T-helper 1 cell treated with Interleukin-12 subunit alpha and Interleukin-12 subunit beta and Interleukin-4 antibody, amounts not matched to agents 30 ng/mL and 1 ng/mL, for 36 hours (primary cell): ENCODE measurements at regions not wholly inside any gene's neighbourhood (a gene's known extent, or its start where the extent isn't known, plus 50 kb on each side); places are given as distances from the start of the nearest gene placed in this dataset.
"Not testable (repeated sequence)": the region's sequence is repeated elsewhere in the genome, so short reads cannot be mapped to it uniquely, and the experiment has no call there.

Source experiments
- intact Hi-C: fragments of 100-400 bp; cut with micrococcal nuclease; formaldehyde crosslinking; loops from one replicate; pipeline ENCODE4 v1.15.1; 2024

DNA sequence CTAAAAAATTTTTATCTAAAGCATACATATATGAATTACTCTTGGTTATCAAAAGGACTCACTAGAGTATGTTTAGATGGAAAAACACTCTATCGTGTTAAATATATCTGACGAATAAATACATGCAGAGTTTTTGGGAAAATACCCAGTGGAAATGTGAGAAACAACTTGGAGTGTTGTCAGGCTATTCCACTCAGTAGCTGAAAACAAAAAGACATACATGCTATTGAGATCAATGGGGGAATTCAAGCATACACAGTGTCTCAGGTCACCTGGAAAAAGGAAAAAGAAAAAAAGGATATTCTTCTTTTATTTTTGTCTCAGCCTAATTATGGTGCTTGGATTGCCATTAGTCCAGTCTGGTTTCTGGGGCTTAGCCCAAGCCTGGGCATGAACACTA lies 247.0 kb upstream of the LYPLAL1 start:
- intact Hi-C loops, result no loop called here

DNA sequence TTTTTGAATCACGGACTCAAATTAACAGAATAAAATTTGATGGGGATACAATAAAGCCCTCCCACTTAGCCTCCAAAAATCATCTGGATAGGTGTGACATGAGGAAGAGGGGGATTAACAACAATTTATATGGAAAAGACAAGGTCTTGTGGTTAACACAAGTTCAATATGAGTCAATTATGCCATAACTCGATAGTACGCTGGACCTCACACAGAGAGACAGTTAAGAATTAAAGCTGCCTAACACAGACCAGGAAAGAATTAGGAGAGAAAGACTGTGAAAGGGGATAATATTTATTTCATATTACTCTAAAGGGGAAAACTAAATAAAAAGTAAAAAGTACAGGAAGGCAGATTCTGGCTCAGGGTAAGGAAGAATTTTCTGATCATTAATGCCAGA lies 243.7 kb upstream of the LYPLAL1 start:
- intact Hi-C loops, result no loop called here

DNA sequence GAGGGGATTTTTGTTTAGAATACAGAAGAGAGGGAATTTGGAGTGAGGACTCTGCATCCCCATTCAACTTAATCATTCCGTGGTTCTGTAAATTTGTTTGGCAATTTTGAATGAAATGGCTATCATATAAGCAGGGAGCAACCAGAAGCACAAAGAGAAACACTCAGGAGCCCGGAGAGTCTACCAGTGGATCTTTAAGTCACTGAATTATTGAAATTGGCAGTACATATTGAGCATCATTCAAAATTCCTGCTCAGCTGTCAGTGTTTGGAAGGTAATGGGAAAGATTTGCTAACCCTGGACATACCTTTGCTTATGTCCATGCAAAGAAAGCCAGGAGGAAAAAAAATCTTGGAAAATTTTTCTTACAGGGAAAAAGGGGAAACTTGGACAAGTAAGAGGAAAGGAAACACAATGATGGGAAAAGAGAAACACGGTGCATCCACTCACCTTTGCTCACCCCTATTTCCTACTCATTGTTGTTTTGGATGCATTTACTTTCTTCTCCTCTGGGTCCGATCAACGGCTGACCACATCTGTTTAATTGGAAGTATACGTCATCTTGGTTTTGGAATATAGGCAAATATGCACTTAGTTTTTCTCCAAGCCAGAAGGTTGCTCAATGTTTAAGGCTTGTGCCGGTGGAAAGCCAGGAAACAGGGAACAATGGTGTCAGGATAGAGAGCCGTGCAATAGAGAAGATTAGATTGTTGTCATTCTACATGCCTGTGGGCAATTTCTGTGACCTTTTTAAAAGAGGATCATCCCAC lies 243.0 kb upstream of the LYPLAL1 start:
- intact Hi-C loops, result no loop called here

DNA sequence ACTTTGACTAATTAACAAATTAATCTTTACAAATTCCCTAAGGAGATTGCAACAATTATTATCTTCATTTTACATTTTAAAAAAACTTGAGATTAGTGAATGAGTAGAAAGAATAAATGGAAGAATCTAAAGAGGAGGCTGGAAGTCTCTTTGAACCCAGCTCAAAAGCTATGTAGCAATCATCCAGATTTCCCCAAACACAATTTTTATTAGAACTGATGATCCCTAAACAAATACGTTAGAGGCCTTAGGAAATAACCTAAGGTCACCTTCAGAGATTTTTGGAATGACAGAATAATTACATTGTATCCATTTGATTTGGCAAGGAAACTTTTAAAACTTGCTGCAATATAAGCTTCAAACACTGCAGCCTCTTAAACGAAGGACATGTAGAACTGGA lies 242.4 kb upstream of the LYPLAL1 start:
- intact Hi-C loops, result no loop called here

DNA sequence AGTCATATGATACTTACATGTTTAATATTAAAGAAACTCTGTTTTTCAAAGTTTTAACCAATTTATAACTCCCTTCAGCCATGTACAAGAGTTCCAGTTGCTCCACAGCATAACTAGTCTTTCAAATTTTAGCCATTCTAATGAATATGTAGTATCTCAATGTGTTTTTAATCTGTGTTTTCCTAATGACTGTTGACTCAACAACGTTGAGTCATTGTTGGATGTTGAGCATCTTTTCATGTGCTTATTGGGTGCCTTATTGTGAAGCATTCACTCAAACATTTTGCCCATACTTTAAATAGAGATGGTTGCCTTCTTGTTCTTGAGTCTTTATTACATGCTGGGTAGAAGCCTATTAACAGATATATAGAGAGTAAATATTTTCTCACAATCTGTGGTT lies 240.2 kb upstream of the LYPLAL1 start:
- intact Hi-C loops, result no loop called here

DNA sequence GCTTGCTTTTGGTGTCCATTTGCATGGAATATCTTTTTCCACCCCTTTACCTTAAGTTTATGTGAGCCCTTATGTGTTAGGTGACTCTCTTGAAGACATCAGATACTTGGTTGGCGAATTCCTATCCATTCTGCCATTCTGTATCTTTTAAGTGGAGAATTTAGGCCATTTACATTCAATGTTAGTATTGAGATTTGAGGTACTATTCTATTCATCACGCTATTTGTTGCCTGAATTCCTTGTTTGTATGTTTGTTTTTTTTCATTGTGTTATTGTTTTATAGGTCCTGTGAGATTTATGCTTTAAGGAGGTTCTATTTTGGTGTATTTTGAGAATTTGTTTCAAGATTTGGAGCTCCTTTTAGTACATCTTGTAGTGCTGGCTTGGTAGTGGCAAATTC lies 238.3 kb upstream of the LYPLAL1 start:
- intact Hi-C loops, result not testable (repeated sequence)

DNA sequence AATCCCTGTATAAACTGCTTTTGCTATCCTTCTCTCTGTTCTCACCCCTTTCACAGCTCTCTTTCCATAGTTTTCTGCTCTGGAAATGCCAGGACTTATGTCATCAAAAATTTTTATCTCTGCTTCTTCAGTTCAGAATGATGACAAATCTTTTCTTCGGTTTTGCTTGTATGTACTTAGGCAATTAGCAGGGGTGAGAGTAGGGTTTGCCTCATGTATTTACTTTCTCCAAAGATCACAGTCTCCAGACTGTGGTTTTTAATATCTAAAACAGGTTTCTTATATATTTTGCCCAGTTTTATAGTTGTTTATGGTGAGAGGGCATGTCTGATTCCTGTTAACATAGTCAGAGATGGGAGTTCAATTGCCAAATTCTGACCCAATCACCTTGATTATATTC lies 235.4 kb upstream of the LYPLAL1 start:
- intact Hi-C loops, result no loop called here

DNA sequence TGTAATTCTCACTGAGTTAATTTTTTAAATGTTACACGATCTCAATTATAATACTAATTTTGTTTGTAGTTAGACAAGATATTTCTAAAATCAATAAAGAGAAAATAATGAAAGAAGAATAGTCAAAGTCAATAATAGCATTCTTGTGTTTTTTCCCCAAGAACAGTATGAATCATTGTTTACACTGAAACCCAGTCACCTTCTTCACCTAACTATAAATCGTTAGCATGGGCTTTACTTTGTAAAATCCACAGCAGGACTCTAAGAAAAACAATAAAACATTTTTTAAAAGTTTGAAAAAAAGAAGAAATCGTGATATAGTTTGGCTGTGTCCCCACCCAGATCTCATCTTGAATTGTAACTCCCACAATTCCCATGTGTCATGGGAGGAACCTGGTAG lies 234.6 kb upstream of the LYPLAL1 start:
- intact Hi-C loops, result no loop called here

DNA sequence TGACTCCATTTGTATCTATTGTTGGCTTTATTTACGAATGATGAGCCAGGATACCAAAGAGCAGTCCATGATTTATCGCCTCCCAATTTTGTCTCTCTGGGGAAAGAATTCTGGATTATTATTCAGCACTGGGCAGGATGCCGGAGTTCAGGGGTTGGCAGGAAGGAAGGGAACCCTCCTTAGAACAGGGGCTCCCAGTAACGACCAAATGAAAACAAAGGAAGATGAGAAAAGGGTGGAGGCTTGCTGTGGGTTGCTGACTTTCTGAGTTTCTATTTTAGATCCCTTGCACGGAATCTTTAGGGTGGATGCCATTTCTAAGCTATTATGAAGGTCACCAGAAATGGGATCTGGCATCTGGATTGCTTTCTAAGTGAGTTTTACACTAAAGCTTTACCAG lies 231.2 kb upstream of the LYPLAL1 start:
- intact Hi-C loops, result no loop called here

DNA sequence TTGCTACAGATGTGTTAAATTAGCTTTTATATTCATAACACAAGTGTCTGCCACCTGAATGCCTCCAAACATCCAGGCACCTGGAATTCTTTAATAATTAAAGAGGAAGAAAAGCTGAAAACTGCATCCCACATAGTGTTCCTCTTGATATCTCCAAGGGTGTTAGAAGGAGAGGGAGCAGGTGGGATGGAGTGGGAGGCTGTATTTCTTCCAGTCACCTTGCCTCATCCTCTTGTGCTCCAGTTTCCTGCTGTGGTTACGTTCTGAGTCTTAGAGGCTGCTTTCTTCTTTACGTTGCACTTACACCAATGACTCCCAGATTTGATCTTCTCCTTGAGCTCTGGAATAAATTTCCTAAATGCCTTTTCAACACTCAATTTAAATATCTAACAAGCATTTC lies 230.3 kb upstream of the LYPLAL1 start:
- intact Hi-C loops, result no loop called here

DNA sequence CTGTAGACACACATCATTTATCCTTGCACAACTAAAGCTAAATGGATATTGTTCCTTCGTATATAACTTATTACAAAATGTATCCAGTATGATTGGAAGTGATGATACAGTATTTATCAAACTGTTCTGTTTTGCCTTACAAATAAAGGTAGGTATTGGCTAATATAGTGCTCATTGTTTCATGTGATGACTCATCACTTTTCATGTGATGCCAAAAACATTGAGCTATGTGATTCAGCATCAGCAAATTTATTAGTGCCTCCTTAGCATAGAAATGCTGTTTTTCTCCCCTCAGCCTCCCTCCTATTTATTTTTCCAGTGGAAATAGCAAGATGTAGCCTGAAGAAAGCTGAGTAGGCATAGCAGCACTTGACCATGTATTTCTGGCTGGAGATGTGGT lies 228.6 kb upstream of the LYPLAL1 start:
- intact Hi-C loops, result no loop called here

DNA sequence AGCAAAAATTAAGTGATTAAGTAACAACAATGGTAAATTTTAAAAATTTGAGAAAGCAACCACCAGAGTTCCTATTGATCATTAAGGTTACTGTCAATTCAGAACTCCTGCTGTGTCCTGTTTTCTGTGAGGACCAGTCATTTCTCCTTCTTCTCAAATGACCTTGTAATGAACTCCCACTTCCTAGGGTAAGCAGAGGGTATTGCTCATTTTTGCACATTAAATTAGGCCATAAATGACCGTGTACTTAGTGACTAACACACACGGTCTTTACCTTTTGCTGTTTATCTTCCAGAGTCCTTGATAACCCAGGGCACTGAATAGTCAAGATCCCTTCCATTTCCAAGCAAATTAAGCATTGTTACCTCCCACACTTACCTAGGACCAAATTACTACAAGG lies 227.5 kb upstream of the LYPLAL1 start:
- intact Hi-C loops, result no loop called here

DNA sequence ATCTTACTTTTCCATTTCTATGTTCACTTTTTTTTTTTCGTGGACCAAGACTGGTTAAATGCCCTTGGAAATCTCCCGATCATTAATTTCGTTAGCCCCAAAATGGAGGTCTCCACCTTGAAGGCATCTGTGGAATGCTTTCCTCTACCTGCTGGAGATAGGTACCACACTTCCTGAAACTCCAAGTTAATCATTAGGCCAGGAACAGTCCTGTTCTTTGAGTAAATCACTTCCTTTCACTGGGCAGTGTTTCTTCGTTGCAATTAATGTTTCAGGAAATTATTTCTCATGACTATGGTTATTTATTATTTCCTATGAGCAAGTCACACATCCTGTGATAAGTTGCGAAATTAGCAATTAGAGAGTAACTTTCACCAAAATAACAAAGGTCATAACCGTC lies 225.2 kb upstream of the LYPLAL1 start:
- intact Hi-C loops, result no loop called here

DNA sequence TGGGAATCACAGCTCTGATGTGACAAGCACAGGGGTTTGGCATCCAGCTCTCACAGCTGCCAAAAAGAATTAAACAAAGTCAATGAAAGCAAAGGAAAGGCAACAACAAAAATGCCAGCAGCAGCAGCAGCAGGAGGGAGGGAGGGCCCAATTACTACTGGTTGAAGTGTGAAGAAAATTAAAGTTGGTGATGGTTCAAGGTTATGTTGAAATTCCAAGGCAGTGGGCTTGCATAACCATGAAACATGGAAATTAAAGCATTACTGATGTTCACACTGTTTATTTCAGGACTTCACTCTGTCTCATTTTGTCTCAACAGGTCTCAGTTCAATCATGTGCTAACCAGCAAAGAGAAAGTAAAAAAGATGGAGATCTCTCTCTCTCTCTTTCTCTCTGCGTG lies 220.3 kb upstream of the LYPLAL1 start:
- intact Hi-C loops, result no loop called here

DNA sequence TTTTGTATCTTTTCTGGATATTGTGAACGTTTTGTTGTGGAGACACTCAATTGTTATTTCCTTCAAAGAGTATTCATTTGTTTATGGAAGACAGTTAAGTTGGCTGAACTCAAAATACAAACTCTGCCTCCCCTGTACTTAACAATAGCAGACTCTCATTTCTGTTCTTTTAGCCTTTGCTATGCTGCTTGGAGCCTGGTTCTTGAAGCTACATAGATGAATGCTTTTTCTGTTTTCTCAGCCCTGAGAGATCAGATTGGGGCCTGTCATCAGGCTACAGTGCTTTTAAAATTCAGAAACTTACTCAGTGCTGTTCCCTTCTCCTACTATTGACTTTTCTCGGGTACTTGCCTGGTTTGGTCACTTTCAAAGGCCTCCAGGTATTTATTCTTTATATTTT lies 215.7 kb upstream of the LYPLAL1 start:
- intact Hi-C loops, result no loop called here

DNA sequence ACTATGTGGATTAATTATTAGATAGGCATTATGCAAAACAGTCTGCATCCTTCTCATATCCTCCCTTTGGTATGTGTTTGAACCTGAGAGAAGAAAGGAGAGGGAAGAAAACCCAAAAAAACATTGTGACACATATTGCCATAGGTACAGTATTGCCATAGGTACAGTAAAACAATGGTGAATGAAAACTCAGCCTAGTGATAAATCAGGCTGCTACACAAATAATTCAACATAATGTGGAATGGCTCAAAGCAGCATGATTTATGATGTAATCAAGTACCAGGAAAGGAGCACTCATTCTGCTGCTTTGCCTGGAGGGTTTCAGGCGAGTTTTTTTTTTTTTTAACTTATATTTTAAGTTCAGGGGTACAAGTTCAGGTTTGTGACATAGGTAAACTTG lies 213.9 kb upstream of the LYPLAL1 start:
- intact Hi-C loops, result no loop called here

DNA sequence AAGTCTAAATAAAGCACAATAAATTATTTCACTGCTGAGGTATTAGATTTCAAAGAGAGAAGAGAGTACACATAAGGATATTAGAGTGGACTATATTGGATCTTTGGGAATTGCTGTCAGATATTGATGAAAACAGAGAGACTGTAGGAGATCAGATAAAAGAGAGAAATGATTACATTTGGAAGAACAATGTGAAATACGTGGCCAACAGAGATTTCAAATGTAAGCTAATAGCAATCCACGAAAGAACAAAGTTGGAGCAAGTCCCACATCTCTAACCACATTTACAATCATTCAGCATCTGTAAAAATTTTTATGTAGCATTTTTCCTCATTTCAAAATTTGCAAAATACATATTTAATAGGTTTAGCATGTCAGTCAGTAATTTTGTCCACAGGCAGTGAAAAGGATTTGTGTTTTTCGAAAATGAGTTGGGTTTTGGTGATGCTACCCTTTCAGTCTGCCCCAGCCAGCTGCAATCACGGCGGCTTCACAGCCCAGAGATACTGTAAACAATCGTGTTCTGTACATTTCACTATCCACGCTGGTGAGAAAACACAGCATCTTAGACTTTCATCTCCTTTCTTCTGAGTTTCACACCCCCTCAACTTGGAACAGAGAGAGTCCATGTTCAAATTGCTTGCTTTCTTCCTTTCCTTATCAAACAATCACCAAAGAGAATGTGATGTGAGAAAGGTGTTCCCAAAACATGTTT lies 209.1 kb upstream of the LYPLAL1 start:
- intact Hi-C loops, result no loop called here

DNA sequence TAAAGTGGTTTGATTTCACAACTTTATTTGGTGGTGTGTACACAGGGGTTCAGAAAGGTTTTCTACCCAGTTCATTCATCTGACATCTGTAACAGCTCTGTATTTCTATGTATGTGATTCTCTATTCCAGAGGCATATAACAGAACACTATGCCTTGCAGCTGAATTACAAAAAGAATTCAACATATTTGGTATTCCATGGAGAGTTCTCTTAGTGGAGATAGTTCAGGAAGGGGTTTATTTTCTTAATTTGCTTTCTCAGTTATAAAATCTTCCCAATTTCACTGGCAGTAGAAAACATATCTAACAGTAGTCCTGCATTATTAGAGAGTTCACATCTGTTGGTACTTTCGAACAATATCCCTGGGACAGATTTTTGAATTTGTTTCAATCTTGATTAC lies 207.9 kb upstream of the LYPLAL1 start:
- intact Hi-C loops, result no loop called here

DNA sequence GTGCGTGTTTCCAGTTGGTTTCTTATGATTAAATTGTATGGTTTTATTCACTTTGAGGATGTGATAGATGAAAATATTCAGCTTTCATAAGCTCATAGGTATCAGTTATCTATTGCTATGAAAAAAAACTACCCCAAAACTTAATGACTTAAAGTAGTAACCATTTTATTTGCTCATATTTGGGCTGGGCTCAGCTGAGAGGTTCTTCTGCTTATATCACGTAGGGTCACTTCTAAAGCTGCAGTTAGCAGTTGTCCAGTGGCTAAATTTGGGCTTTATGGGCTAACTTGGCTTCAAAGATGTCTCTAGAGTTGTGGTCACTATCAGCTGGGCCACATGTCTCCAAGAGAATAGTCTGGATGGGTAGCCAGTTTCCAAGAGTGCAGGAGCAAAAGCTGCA lies 206.4 kb upstream of the LYPLAL1 start:
- intact Hi-C loops, result no loop called here

DNA sequence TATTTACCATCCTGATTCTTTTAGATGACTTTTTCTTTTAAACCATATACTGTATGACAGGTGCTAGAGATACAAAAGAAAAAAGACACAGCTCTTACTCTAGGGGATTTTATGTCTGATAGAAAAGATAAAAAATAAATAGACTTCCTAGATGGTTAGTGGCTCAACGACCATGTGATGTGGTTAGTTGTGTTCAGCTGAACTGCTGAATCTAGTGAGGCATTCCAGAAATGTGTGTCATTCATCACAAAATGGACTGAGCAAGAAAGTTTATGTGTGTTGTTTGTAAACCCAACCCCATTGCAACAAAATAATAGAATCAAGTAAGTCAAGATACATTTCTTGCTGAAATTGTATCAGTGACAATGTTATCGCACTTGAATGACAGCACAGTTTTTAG lies 205.8 kb upstream of the LYPLAL1 start:
- intact Hi-C loops, result no loop called here

DNA sequence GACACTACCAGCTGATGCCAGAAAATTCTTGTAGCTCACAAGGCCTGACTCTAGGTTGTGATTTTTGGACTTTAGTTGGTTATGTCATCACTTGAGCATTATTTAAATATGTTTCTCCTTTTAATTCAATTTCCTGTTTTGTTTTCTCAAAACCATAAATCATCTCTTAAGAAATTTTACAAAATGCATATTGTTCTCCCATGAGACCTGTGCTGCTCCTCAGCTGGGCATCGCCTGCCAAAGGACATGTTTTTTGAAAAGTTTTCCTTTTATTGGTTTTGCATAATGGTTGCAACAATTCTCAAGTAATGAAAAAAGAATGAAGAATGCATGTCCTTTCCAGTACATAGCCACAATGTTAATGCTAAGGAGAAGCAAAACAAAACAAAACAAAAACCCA lies 204.7 kb upstream of the LYPLAL1 start:
- intact Hi-C loops, result no loop called here

DNA sequence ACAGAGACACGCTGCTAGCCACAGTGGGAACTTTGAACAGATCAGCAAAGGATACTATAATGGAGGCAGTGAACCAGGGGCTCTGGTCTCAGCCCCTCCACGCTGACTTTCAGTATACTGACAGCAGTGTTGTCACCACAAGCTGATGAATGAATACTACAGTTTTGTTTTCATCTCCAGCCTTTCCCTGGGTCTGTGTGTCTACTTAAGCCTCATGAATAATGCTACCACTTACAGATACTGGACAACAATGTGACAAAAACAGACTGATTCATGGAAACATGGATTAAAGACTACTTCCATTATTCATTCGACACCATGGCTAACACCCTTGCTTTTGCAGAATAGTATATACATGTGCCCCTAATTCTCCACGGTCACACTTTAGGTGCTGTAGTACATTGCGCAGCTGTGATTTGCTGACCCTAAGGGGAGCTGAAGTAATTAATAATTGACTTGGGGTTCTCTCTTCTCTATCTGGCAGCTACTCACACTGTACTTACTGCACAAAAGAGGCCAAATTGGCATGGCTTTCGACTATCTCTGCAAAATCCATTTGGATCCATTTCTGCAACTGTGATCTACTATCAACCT lies 203.2 kb upstream of the LYPLAL1 start:
- intact Hi-C loops, result no loop called here

DNA sequence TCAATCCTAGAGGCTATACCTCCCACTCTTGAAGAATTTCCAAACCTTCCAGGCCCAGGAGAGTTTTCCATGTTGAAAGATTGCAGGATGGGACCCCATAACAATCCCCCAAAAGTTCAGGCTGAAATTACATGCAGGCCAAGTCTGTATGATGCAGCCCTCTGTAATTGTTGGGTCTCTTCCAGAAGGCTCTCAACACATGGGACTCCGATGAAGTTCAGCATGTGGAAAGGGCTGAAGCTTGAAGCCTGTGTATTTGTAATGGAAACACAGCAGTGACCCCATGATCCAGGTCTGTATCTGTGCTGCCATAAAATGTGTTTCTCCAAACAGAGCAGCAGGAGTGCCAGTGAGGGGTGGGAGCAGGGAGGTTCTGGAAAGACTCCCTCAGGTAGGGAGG lies 202.5 kb upstream of the LYPLAL1 start:
- intact Hi-C loops, result no loop called here
